Aorta (tissue), 5 donors: ENCODE measurements at regions not wholly inside any gene's neighbourhood (a gene's known extent, or its start where the extent isn't known, plus 50 kb on each side); places are given as distances from the start of the nearest gene placed in this dataset.
"Not testable (repeated sequence)": the region's sequence is repeated elsewhere in the genome, so short reads cannot be mapped to it uniquely, and the experiment has no call there.

Experiments
- ATAC-seq: fragments of 200-7000 bp; cut with Tn5 transposase; one replicate; pipeline ENCODE4 v1.9.1; 2022; ENCODE audit warnings: moderate library complexity; ENCODE audit not compliant: low FRiP score
- DNase-seq, 2 donors: peaks; one replicate each; pipeline ENCODE4 v3.0.0-alpha.2; 2020
- H3K27ac ChIP-seq, 2 donors: one replicate each; pipeline ENCODE4 v1.5.1; 2013; ENCODE audit warnings: low read length in 2 of 2, mild to moderate bottlenecking in 2 of 2, moderate library complexity in 2 of 2, control low read depth in 1 of 2, inconsistent platforms in 1 of 2, low read depth in 1 of 2
- H3K27me3 ChIP-seq, 2 donors: one replicate each; pipeline ENCODE4 v1.6.1; 2013; ENCODE audit warnings: control low read depth in 1 of 2, low read length in 1 of 2, mild to moderate bottlenecking in 1 of 2, moderate library complexity in 1 of 2; ENCODE audit not compliant: insufficient read depth in 2 of 2, control insufficient read depth in 1 of 2
- H3K36me3 ChIP-seq, 2 donors: one replicate each; pipeline ENCODE4 v1.6.1; 2013; ENCODE audit warnings: control low read depth in 1 of 2, low read length in 1 of 2, mild to moderate bottlenecking in 1 of 2; ENCODE audit not compliant: insufficient read depth in 2 of 2, control insufficient read depth in 1 of 2
- H3K4me1 ChIP-seq, 2 donors: one replicate each; pipeline ENCODE4 v1.6.1; 2013; ENCODE audit warnings: low read length in 2 of 2, control low read depth in 1 of 2, mild to moderate bottlenecking in 1 of 2, moderate library complexity in 1 of 2; ENCODE audit not compliant: insufficient read depth in 2 of 2, control insufficient read depth in 1 of 2
- H3K4me3 ChIP-seq, 2 donors: one replicate each; pipeline ENCODE4 v1.5.1; 2013; ENCODE audit warnings: low read length in 2 of 2, control low read depth in 1 of 2, mild to moderate bottlenecking in 1 of 2
- H3K9me3 ChIP-seq: one replicate; pipeline ENCODE4 v1.6.1; 2013; ENCODE audit warnings: mild to moderate bottlenecking, low read length; ENCODE audit not compliant: control insufficient read depth
- WGBS, 2 donors: extraction: QIAGEN DNeasy Blood & Tissue Kit; methylation state at CpG; one replicate each; pipeline ENCODE4 v1.1.7; 2013; 5-methylcytosine and 5-hydroxymethylcytosine counted together
- intact Hi-C, 2 donors: fragments of 100-400 bp; cut with DNase I; formaldehyde crosslinking; loops; one replicate each; pipeline versions ENCODE4 v1.14.2 to v1.15.0; 2022
- donor health status: healthy with polysubstance abuse.
- donor health status: Bipolar disorder and iron deficiency.
- donor health status: DM: no; HTN: no; CAD: no.
- donor health status: DM: no; HTN: no; CAD: no.
- donor health status: DM: yes; HTN: yes; CAD: no.

GRCh38 chr10:29873941-29874484, 185.4 kb downstream of the JCAD start:
- intact Hi-C loops = loop anchor here in 1 of 2 donors (10.0 kb wide), 1 partner anchor 359 kb away; no protein-coding TSS in a partner anchor
- Histone ChIP-seq H3K27ac (peak overlapping the region in 1 of 2 donors; percentile 26), H3K27me3 (no peaks in the 10 kb centered on the region), H3K9me3 (no peaks in the 10 kb centered on the region), H3K4me1 (peaks cover 2 to 5% of the 10 kb centered on the region in 2 donors), H3K4me3 (no peak overlapping the region), H3K36me3 (no peaks in the 10 kb centered on the region)
- 74 to 77% methylated on average over 1 of the region's 1 CpG for WGBS, 2 donors
- no peak for ATAC-seq
- DNase-seq = no peak

- H3K36me3 ChIP-seq = no peaks in the 10 kb centered on the region
- intact Hi-C loops = loop anchor here in 1 of 2 donors (10.0 kb wide), 1 partner anchor 356 kb away; no protein-coding TSS in a partner anchor
- no peaks in the 10 kb centered on the region for H3K27me3 ChIP-seq
- H3K27ac ChIP-seq = no peak overlapping the region
- no peaks in the 10 kb centered on the region for H3K4me1 ChIP-seq
- ATAC-seq = no peak
- DNase-seq = no peak
- 96 to 99% methylated on average over 2 of the region's 2 CpGs for WGBS, 2 donors
- no peaks in the 10 kb centered on the region for H3K9me3 ChIP-seq
- no peak overlapping the region for H3K4me3 ChIP-seq
Observed at GRCh38 chr10:29870522-29871044, 188.8 kb downstream of the JCAD start.

- DNase-seq = no peak
- WGBS, 2 donors = 51 to 55% methylated on average over 6 of the region's 6 CpGs
- no peak overlapping the region for H3K27ac ChIP-seq
- no peaks in the 10 kb centered on the region for H3K36me3 ChIP-seq
- intact Hi-C loops = no loop called here
- no peaks in the 10 kb centered on the region for H3K4me1 ChIP-seq
- no peak overlapping the region for H3K4me3 ChIP-seq
- no peak for ATAC-seq
- no peaks in the 10 kb centered on the region for H3K9me3 ChIP-seq
- no peaks in the 10 kb centered on the region for H3K27me3 ChIP-seq
Observed at GRCh38 chr10:29869593-29869992, 189.8 kb downstream of the JCAD start.

- no peak for DNase-seq
- Histone ChIP-seq H3K4me3 (no peak overlapping the region), H3K27me3 (no peaks in the 10 kb centered on the region), H3K36me3 (no peaks in the 10 kb centered on the region), H3K27ac (peak overlapping the region in 1 of 2 donors; percentile 25), H3K4me1 (no peaks in the 10 kb centered on the region), H3K9me3 (no peaks in the 10 kb centered on the region)
- 95 to 98% methylated on average over 2 of the region's 2 CpGs for WGBS, 2 donors
- ATAC-seq = no peak
- intact Hi-C loops = no loop called here
Observed at GRCh38 chr10:29866356-29866755, 193.0 kb downstream of the JCAD start.

GRCh38 chr10:29865700-29866355, 193.6 kb downstream of the JCAD start:
- 39 to 41% methylated on average over 6 of the region's 6 CpGs for WGBS, 2 donors
- Histone ChIP-seq H3K4me1 (no peaks in the 10 kb centered on the region), H3K27ac (peak overlapping the region in 1 of 2 donors; percentile 51), H3K36me3 (no peaks in the 10 kb centered on the region), H3K9me3 (no peaks in the 10 kb centered on the region), H3K4me3 (no peak overlapping the region), H3K27me3 (no peaks in the 10 kb centered on the region)
- ATAC-seq (no peak), DNase-seq (no peak)
- intact Hi-C loops = no loop called here

- 88 to 97% methylated on average over 4 of the region's 4 CpGs for WGBS, 2 donors
- intact Hi-C loops = no loop called here
- DNase-seq (no peak), ATAC-seq (no peak)
- no peaks in the 10 kb centered on the region for H3K9me3 ChIP-seq
- peak overlapping the region in 1 of 2 donors; percentile 19 for H3K27ac ChIP-seq
- no peaks in the 10 kb centered on the region for H3K36me3 ChIP-seq
- H3K27me3 ChIP-seq = no peaks in the 10 kb centered on the region
- H3K4me1 ChIP-seq = peaks cover 0 to 4% of the 10 kb centered on the region in 2 donors
- H3K4me3 ChIP-seq = no peak overlapping the region
Observed at GRCh38 chr10:29862923-29863614, 196.3 kb downstream of the JCAD start.

- Histone ChIP-seq H3K36me3 (no peaks in the 10 kb centered on the region), H3K27me3 (no peaks in the 10 kb centered on the region), H3K9me3 (no peaks in the 10 kb centered on the region), H3K27ac (peak overlapping the region in 1 of 2 donors; percentile 40), H3K4me1 (peaks cover 0 to 4% of the 10 kb centered on the region in 2 donors), H3K4me3 (no peak overlapping the region)
- 21 to 27% methylated on average over 4 of the region's 4 CpGs for WGBS, 2 donors
- no peak for ATAC-seq
- intact Hi-C loops = no loop called here
- DNase-seq = no peak
Observed at GRCh38 chr10:29861811-29862505, 197.4 kb downstream of the JCAD start.

- H3K27me3 ChIP-seq, H3K9me3 ChIP-seq, H3K4me3 ChIP-seq, H3K36me3 ChIP-seq, intact Hi-C loops, H3K4me1 ChIP-seq, DNase-seq, ATAC-seq: not testable (repeated sequence)
- peak overlapping the region in 1 of 2 donors; percentile 59 for H3K27ac ChIP-seq
- WGBS, 2 donors = 89 to 92% methylated on average over 5 of the region's 5 CpGs
Observed at GRCh38 chr10:29861231-29861630, 198.2 kb downstream of the JCAD start.
